AG04450 (cell line): ENCODE measurements at regions not wholly inside any gene's neighbourhood (a gene's known extent, or its start where the extent isn't known, plus 50 kb on each side); places are given as distances from the start of the nearest gene placed in this dataset.

Experiments
- CTCF ChIA-PET: fragments of 300-600, 350-600 bp; formaldehyde crosslinking; extraction: SDS; loops from one replicate; lab custom pipeline; 2022; ENCODE audit warnings: antibody characterized with exemption, inconsistent platforms; lab: Charles Lee
- POLR2A ChIA-PET: fragments of 350-600 bp; formaldehyde crosslinking; extraction: SDS; loops from one replicate; lab custom pipeline; 2021; ENCODE audit warnings: antibody characterized with exemption, inconsistent platforms; lab: Yijun Ruan, JAX
- DNase-seq: peaks from one replicate; pipeline ENCODE4 v3.0.0-alpha.2; 2011; ENCODE audit warnings: low read depth, low spot score
- H3K27ac ChIP-seq: one replicate; pipeline ENCODE4 v1.5.1; 2012; ENCODE audit warnings: low read depth, low read length, control low read depth
- H3K27me3 ChIP-seq: one replicate; pipeline ENCODE4 v1.6.0; 2012; ENCODE audit warnings: low read length; ENCODE audit not compliant: control insufficient read depth, insufficient read depth
- H3K4me3 ChIP-seq: 2 replicates; pipeline ENCODE4 v1.5.1; 2011; ENCODE audit warnings: mild to moderate bottlenecking, low read depth, low read length, control low read depth
- H3K9me3 ChIP-seq: 2 replicates; pipeline ENCODE4 v1.5.1; 2012; ENCODE audit warnings: low read length; ENCODE audit not compliant: control insufficient read depth, insufficient read depth
- TF ChIP-seq, protein P1 (sequence below): IDR thresholded peaks from 2 replicates; pipeline ENCODE4 v1.5.1; 2011; ENCODE audit warnings: low read depth, low read length, control low read depth, inconsistent platforms

DNA sequence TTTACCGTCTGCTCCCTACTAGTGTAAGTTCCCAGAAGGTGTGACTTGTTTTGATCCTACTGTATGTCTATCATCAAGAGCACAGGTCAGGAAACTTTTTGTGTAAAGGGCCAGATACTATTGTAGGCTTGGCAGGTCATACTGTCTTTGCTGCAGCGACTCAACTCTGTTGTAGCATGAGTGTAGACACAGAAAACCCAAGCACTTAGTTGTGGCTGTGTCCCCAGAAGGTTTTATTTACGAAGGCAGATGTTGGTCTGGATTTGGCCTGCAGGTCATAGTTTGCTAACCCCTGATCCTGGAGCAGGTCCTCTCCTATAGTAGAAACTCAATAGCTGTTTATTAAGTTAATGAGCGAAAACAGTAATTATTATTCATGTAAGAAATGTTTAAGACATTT is 365.9 kb upstream of the B3GALT2 start:
- ChIA-PET CTCF (no interaction called here), POLR2A (no interaction called here)
- Histone ChIP-seq H3K4me3 (no peak overlapping the region), H3K27me3 (no peaks in the 10 kb centered on the region), H3K9me3 (no peaks in the 10 kb centered on the region), H3K27ac (no peak overlapping the region)
- TF ChIP-seq, protein P1, sequence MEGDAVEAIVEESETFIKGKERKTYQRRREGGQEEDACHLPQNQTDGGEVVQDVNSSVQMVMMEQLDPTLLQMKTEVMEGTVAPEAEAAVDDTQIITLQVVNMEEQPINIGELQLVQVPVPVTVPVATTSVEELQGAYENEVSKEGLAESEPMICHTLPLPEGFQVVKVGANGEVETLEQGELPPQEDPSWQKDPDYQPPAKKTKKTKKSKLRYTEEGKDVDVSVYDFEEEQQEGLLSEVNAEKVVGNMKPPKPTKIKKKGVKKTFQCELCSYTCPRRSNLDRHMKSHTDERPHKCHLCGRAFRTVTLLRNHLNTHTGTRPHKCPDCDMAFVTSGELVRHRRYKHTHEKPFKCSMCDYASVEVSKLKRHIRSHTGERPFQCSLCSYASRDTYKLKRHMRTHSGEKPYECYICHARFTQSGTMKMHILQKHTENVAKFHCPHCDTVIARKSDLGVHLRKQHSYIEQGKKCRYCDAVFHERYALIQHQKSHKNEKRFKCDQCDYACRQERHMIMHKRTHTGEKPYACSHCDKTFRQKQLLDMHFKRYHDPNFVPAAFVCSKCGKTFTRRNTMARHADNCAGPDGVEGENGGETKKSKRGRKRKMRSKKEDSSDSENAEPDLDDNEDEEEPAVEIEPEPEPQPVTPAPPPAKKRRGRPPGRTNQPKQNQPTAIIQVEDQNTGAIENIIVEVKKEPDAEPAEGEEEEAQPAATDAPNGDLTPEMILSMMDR, result no peak
- DNase-seq, result no peak

DNA sequence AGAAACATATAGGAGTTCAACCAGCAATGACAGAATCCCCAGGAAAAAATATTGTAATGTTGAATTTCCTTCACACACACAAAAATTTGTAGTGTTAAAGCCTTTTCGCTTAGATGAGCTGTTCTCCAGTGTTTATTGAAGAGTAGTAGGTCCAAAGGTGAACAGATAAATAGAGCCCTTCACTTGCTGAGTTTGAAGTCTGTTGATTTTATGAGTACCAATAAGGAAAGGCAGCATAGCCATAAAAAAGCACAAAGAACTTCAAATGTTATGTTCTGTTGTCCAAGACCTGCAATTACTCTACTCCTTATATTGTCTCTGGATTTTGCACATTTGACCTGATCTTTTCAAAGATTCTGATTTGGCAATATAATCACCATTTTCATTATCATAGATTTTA is 362.7 kb upstream of the B3GALT2 start:
- H3K27ac ChIP-seq, result no peak overlapping the region
- no peaks in the 10 kb centered on the region for H3K27me3 ChIP-seq
- no peak for DNase-seq
- H3K9me3 ChIP-seq, result no peaks in the 10 kb centered on the region
- TF ChIP-seq, protein P1, result no peak
- ChIA-PET CTCF (no interaction called here), POLR2A (no interaction called here)
- H3K4me3 ChIP-seq, result no peak overlapping the region

DNA sequence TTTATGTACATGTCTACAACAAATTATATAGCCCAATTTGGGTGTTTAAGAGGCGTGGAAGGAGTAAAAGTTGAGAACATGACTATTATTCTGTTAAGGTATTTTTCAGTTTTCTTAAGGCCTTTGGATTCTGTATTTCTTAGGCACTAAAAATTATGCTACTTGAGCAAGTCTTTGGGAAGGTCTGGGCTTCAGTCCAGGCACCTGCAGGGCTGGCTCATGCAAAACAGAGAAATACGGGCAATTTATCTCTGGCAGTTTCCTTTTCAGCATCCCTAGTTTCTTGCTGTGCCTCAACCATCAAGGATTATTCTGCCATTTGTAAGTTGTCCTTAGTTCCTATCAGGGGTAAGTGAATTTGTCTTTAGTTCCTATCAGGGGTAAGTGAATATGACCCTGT is 358.8 kb upstream of the B3GALT2 start:
- TF ChIP-seq, protein P1, result no peak
- Histone ChIP-seq H3K27me3 (no peaks in the 10 kb centered on the region), H3K4me3 (no peak overlapping the region), H3K27ac (no peak overlapping the region), H3K9me3 (no peaks in the 10 kb centered on the region)
- POLR2A ChIA-PET, result no interaction called here
- CTCF ChIA-PET, result no interaction called here
- no peak for DNase-seq

- Histone ChIP-seq H3K4me3 (no peak overlapping the region), H3K9me3 (no peaks in the 10 kb centered on the region), H3K27ac (no peak overlapping the region), H3K27me3 (no peaks in the 10 kb centered on the region)
- TF ChIP-seq, protein P1, result no peak
- CTCF ChIA-PET, result no interaction called here
- POLR2A ChIA-PET, result interaction anchor here (0.6 kb wide), 1 partner anchor 11 kb away, joined by 7 read pairs; no protein-coding TSS in a partner anchor
- no peak for DNase-seq
Measured at GRCh38 chr1:193543259-193543658, 356.8 kb upstream of the B3GALT2 start.

GRCh38 chr1:193542690-193543089 is 356.3 kb upstream of the B3GALT2 start:
- H3K27ac ChIP-seq, result no peak overlapping the region

More at GRCh38 chr1:193542690-193543089, 356.3 kb upstream of the B3GALT2 start:
- POLR2A ChIA-PET, result interaction anchor here (0.6 kb wide), 1 partner anchor 10 kb away, joined by 7 read pairs; no protein-coding TSS in a partner anchor
- Histone ChIP-seq H3K9me3 (no peaks in the 10 kb centered on the region), H3K27me3 (no peaks in the 10 kb centered on the region), H3K4me3 (no peak overlapping the region)
- no peak for DNase-seq
- TF ChIP-seq, protein P1, result no peak
- CTCF ChIA-PET, result no interaction called here
